HG03469 (cell line): ENCODE measurements at regions not wholly inside any gene's neighbourhood (a gene's known extent, or its start where the extent isn't known, plus 50 kb on each side); places are given as distances from the start of the nearest gene placed in this dataset.
"Not testable (repeated sequence)": the region's sequence is repeated elsewhere in the genome, so short reads cannot be mapped to it uniquely, and the experiment has no call there.

Experiments
- ATAC-seq: cut with Tn5 transposase; IDR thresholded peaks from one replicate; pipeline ENCODE4 v1.9.1; 2021; ENCODE audit warnings: mild to moderate bottlenecking, moderate library complexity, moderate number of reproducible peaks; ENCODE audit not compliant: unreplicated experiment

- ATAC-seq: no peak
Observed at GRCh38 chr13:84649853-84650252, 767.6 kb upstream of the SLITRK1 start.

GRCh38 chr13:84648069-84648640, 765.9 kb upstream of the SLITRK1 start:
- no peak for ATAC-seq

- no peak for ATAC-seq
Observed at GRCh38 chr13:84646957-84647356, 764.7 kb upstream of the SLITRK1 start.

DNA sequence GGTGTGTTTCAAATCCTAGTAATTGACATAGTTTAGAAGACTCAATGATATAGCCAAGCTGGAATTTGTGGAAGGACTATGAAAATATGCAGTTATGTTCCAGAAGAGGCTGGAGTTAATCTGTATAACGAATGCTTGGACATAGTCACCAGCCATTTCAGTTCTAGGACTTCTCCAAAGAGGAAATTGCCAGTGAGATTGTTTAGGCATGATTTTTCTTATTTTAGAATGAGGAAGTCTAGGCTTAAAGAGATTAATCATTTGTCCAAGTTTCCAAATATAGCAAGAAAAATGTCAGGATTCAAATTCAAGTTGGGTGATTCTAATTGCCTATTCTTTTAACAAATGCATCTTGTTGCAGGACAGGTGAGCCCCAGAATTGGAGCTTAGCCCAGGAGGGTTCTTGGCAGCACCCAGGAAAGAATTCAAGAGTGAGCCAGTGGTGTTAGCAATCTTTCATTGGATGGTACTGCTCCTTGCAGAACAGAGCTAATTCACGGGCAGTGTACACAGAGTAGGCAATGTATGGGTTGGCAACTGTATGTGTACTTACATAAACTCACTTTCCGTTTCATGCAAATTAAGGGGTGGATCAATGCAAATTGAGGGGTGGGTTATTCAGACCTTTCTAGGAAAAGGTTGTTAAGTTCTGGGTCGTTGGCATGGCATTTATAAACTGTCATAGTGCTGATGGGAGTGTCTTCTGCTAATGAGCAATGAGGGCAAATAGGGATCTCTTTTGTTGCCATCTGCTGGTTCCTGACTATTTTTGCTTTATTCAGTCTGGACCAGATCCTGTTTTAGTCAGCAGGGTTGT, 763.1 kb upstream of the SLITRK1 start:
- ATAC-seq: no peak

DNA sequence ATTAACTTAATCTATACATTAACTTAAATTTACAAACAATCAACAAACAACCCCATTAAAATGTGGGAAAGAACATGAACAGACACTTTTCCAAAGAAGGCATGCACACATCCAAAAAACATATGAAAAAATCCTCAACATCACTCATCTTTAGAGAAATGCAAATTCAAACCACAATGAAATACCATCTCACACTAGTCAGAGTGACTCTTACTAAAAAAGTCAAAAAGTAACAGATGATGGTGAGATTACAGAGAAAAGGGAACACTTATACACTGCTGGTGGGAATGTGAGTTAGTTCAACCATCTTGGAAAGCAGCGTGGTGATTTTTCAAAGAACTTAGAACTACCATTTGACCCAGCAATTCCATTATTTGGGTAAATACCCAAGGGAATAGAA, 759.2 kb upstream of the SLITRK1 start:
- ATAC-seq: no peak

DNA sequence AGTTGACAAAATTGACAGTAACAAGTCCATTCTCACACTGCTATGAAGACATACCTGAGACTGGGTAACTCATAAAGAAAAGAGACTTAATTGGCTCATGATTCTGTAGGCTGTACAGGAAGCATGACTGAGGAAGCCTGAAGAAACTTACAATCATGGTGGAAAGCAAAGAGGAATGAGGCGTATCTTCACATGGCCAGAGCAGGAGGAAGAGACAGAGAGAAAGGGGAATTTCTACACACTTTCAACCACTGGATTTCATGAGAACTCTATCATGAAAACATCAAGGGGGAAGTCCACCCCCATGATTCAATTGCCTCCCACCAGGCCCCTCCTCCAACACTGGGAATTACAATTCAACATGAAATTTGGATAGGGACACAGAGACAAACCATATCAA, 758.4 kb upstream of the SLITRK1 start:
- ATAC-seq: no peak

- ATAC-seq: no peak
Observed at GRCh38 chr13:84630476-84630875, 748.2 kb upstream of the SLITRK1 start.

GRCh38 chr13:84616864-84617263, 734.6 kb upstream of the SLITRK1 start:
- ATAC-seq: no peak

- ATAC-seq: no peak
Observed at GRCh38 chr13:84609716-84610115, 727.4 kb upstream of the SLITRK1 start.

GRCh38 chr13:84607261-84608013, 725.2 kb upstream of the SLITRK1 start:
- no peak for ATAC-seq

GRCh38 chr13:84606616-84607015, 724.3 kb upstream of the SLITRK1 start:
- ATAC-seq: no peak

- no peak for ATAC-seq
Observed at GRCh38 chr13:84605927-84606326, 723.7 kb upstream of the SLITRK1 start.

GRCh38 chr13:84591444-84591843, 709.2 kb upstream of the SLITRK1 start:
- ATAC-seq: no peak

GRCh38 chr13:84590663-84591062, 708.4 kb upstream of the SLITRK1 start:
- ATAC-seq: no peak

- no peak for ATAC-seq
Observed at GRCh38 chr13:84588023-84588422, 705.7 kb upstream of the SLITRK1 start.

- ATAC-seq: not testable (repeated sequence)
Observed at GRCh38 chr13:84579901-84580300, 697.6 kb upstream of the SLITRK1 start.

DNA sequence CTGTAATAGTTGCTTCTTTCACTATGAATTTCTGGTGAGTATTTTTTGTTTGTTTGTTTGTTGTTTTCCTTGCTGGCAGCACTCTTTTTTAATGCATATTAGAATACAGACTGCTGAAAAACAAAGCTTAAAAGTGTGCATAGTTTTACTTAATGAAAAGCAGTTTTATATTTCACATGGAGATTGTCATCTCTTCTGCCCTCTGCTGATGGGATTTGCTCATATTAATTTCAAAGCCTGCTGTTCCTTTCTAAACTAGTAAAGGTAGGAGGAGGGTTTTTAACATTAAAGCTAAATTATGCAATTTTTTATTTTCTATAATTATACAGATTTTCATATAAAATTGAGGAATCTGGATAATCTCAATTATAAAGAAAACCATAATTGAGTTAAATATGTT, 692.6 kb upstream of the SLITRK1 start:
- no peak for ATAC-seq

DNA sequence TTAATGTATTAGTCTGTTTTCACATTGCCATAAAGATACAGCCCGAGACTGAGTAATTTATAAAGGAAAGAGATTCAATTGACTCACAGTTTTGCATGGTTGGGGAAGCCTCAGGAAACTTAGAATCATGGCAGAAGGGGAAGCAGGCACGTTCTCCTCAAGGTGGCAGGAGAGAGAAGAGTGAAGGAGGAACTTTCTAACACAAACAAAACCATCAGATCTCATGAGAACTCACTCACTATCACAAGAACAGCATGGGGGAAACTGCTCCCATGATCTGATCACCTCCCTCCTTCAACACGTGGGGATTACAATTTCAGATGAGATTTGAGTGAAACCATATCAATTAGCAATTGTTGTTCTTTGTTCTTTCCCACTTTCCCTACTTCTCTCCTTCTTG, 689.0 kb upstream of the SLITRK1 start:
- no peak for ATAC-seq

DNA sequence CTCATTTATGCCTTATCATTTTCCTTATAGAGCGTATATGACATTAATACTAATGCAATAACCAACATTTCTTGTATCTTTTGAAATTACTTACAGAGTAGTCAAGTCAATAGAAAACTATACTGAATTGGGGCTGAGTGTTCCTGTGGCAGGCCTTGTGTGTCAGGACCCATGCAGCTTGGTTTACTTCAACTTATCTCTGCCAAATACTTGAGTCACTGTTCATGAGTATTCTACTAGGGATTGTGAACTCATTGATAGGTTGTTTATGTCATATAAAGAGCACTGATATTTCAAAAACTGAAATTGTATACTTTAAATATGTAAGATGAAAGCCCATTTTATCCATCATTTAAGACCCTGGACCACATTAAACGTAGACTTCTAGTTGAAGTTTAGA, 688.6 kb upstream of the SLITRK1 start:
- no peak for ATAC-seq

- ATAC-seq: no peak
Observed at GRCh38 chr13:84569366-84569765, 687.1 kb upstream of the SLITRK1 start.

DNA sequence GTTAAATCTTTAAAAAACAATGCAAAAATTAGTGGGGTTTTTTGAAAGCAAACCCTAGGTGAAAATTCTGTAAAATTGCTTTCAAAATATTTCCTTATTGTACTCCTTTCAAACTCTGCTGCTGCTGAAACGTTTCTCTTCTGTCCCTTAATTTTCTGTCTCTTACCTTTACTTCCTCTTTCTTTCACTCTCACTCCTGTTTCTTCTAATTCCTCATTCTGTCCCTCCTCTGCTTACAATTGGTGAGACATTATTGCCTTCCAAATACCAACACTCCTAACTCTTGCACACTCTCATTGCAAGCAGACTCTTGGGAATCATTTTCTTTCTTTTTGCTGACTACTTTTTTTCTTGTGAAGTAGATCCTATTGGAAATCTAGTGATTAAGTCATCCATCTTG, 685.6 kb upstream of the SLITRK1 start:
- no peak for ATAC-seq

- ATAC-seq: no peak
Observed at GRCh38 chr13:84566780-84567179, 684.5 kb upstream of the SLITRK1 start.
